GM18907 (cell line): ENCODE measurements at regions not wholly inside any gene's neighbourhood (a gene's known extent, or its start where the extent isn't known, plus 50 kb on each side); places are given as distances from the start of the nearest gene placed in this dataset.
"Not testable (repeated sequence)": the region's sequence is repeated elsewhere in the genome, so short reads cannot be mapped to it uniquely, and the experiment has no call there.

ENCODE experiments used
- ATAC-seq: cut with Tn5 transposase; IDR thresholded peaks from one replicate; pipeline ENCODE4 v1.9.1; 2021; ENCODE audit warnings: mild to moderate bottlenecking, moderate library complexity; ENCODE audit not compliant: unreplicated experiment

- no peak for ATAC-seq
Observed at GRCh38 chr6:144515761-144516160, 230.6 kb downstream of the UTRN start.

GRCh38 chr6:144519426-144519825 is 234.3 kb downstream of the UTRN start:
- no peak for ATAC-seq

GRCh38 chr6:144528743-144529425 is 243.7 kb downstream of the UTRN start:
- ATAC-seq: no peak

DNA sequence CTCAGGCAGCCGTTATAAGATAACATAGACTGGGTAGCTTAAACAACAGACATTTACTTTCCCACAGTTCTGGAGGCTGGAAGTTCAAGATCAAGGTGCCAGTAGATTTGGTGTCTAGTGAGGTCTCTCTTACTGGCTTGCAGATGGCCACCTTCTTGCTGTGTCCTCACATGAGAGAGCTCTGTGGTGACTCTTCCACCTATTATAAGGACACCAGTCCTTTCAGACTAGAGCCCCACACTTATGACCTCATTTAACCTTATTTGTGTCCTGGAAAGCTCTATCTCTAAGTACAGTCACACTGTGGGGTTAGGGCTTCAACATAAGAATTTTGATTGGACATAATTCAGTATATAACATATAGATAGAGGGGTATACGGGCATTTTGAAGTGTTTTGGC is 245.0 kb downstream of the UTRN start:
- no peak for ATAC-seq

- not testable (repeated sequence) for ATAC-seq
Observed at GRCh38 chr6:144532238-144532637, 247.1 kb downstream of the UTRN start.

GRCh38 chr6:144534180-144534579 is 249.0 kb downstream of the UTRN start:
- ATAC-seq: no peak

DNA sequence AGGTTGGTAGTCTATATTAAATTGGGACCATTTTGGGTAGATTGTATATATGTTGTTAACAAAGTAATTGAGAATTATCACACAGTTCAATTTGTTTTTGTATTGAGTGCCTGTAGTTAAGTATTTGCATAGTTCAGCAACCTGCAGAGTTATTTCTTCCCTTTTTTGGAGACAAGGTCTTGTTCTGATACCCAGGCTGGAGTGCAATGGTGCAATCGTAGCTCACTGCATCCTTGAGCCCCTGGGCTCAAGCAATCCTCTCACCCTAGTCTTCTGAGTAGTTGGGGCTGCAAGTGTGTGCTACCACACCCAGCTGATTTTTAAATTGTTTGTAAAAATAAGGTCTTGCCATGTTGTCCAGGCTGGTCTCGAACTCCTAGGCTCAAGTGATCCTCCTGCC is 250.5 kb downstream of the UTRN start:
- no peak for ATAC-seq

GRCh38 chr6:144536079-144536478 is 250.9 kb downstream of the UTRN start:
- no peak for ATAC-seq

GRCh38 chr6:144543006-144543871 is 258.1 kb downstream of the UTRN start:
- no peak for ATAC-seq

- no peak for ATAC-seq
Observed at GRCh38 chr6:144544266-144544830, 259.2 kb downstream of the UTRN start.

GRCh38 chr6:144546807-144547206 is 261.7 kb downstream of the UTRN start:
- no peak for ATAC-seq

GRCh38 chr6:144547409-144547808 is 262.3 kb downstream of the UTRN start:
- no peak for ATAC-seq

DNA sequence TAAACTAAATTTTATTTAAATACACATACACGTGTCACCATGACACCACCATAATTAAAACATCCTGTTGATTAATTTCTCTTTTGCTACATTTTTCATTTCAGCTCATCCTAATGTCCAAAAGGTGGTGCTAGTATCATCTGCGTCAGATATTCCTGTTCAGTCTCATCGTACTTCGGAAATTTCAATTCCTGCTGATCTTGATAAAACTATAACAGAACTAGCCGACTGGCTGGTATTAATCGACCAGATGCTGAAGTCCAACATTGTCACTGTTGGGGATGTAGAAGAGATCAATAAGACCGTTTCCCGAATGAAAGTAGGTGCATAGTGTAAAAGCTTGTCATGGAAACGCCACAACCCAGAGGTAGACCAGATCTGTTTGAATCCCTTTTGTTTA is 263.4 kb downstream of the UTRN start:
- no peak for ATAC-seq

GRCh38 chr6:144549837-144550747 is 265.0 kb downstream of the UTRN start:
- no peak for ATAC-seq

- ATAC-seq: no peak
Observed at GRCh38 chr6:144551339-144551738, 266.2 kb downstream of the UTRN start.

DNA sequence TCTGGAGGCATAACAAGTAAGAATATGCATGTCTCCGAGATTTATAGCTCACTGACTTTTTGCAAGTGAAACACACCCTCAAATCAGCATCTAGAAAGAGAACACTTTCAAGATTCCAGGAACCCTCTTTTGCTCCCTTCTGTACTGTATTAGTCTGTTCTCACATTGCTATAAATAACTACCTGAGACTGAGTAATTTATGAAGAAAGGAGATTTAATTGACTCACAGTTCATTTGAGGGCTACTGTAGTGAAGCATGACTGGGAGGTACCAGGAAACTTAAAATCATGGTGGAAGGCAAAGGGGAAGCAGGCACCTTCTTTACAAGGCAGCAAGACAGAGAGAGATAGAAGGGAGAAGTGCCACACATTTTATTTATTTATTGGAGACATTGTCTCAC is 269.9 kb downstream of the UTRN start:
- ATAC-seq: no peak

GRCh38 chr6:144559865-144560593 is 274.9 kb downstream of the UTRN start:
- ATAC-seq: no peak

GRCh38 chr6:144561455-144562043 is 276.4 kb downstream of the UTRN start:
- ATAC-seq: no peak

- no peak for ATAC-seq
Observed at GRCh38 chr6:144564202-144564601, 279.1 kb downstream of the UTRN start.
